Left lung (tissue), 4 donors: ENCODE measurements at regions not wholly inside any gene's neighbourhood (a gene's known extent, or its start where the extent isn't known, plus 50 kb on each side); places are given as distances from the start of the nearest gene placed in this dataset.

Experiments
- ATAC-seq: fragments of 200-7000 bp; cut with Tn5 transposase; one replicate; pipeline ENCODE4 v1.9.1; 2020; ENCODE audit warnings: moderate library complexity
- DNase-seq, 4 donors: peaks; one replicate each; pipeline ENCODE4 v3.0.0-alpha.2; 2013 to 2020
- H3K27ac ChIP-seq, 2 donors: fragments of 200-600 bp; sonication (generic) in 1 of 2; one replicate each; pipeline versions ENCODE4 v1.5.0 to v1.8.0; 2020 to 2021
- H3K27me3 ChIP-seq, 2 donors: fragments of 200-600 bp; sonication (generic) in 1 of 2; one replicate each; pipeline versions ENCODE4 v1.5.0 to v1.8.0; 2020 to 2021
- H3K36me3 ChIP-seq, 2 donors: fragments of 200-600 bp; sonication (generic) in 1 of 2; one replicate each; pipeline versions ENCODE4 v1.5.0 to v1.8.0; 2020 to 2021
- H3K4me1 ChIP-seq, 2 donors: fragments of 200-600 bp; one replicate each; pipeline ENCODE4 v1.8.0; 2021
- H3K4me3 ChIP-seq, 2 donors: fragments of 200-600 bp; sonication (generic) in 1 of 2; one replicate each; pipeline versions ENCODE4 v1.5.0 to v1.8.0; 2020 to 2021; ENCODE audit warnings: mild to moderate bottlenecking in 1 of 2
- H3K9me3 ChIP-seq, 2 donors: fragments of 200-600 bp; sonication (generic) in 1 of 2; one replicate each; pipeline versions ENCODE4 v1.5.0 to v1.8.0; 2020 to 2021
- CTCF ChIP-seq, 2 donors: fragments of 200-600 bp; sonication (generic) in 1 of 2; IDR thresholded peaks; one replicate each; pipeline versions ENCODE4 v1.5.0 to v1.8.0; 2021; ENCODE audit warnings: antibody characterized with exemption in 2 of 2
- intact Hi-C, 2 donors: fragments of 100-400 bp; cut with DNase I; formaldehyde crosslinking; loops; one replicate each; pipeline versions ENCODE4 v1.11.2 to v1.14.2; 2022
- donor health status: DM: no; HTN: yes; CAD: no.
- donor health status: DM: no; HTN: no; CAD: no.

- no peaks in the 10 kb centered on the region for H3K36me3 ChIP-seq
- no peak overlapping the region for H3K27ac ChIP-seq
- ATAC-seq: no peak
- no peaks in the 10 kb centered on the region for H3K27me3 ChIP-seq
- H3K9me3 ChIP-seq: no peaks in the 10 kb centered on the region
- intact Hi-C loops: no loop called here
- no peaks in the 10 kb centered on the region for H3K4me1 ChIP-seq
- H3K4me3 ChIP-seq: no peak overlapping the region
- DNase-seq: no peak
- no peak for TF ChIP-seq CTCF (IDR thresholded peaks at IDR 0.05)
These were observed 521.9 kb upstream of the ARX start for GRCh38 chrX:25537699-25538098.

- intact Hi-C loops: no loop called here
- no peak for ATAC-seq
- no peaks in the 10 kb centered on the region for H3K9me3 ChIP-seq
- TF ChIP-seq CTCF (IDR thresholded peaks at IDR 0.05): no peak
- no peaks in the 10 kb centered on the region for H3K36me3 ChIP-seq
- H3K27me3 ChIP-seq: no peaks in the 10 kb centered on the region
- no peak overlapping the region for H3K4me3 ChIP-seq
- no peaks in the 10 kb centered on the region for H3K4me1 ChIP-seq
- no peak for DNase-seq
- H3K27ac ChIP-seq: no peak overlapping the region
These were observed 528.9 kb upstream of the ARX start for GRCh38 chrX:25544641-25545040.

- no peaks in the 10 kb centered on the region for H3K27me3 ChIP-seq
- H3K4me3 ChIP-seq: no peak overlapping the region
- H3K27ac ChIP-seq: no peak overlapping the region
- no peaks in the 10 kb centered on the region for H3K4me1 ChIP-seq
- H3K36me3 ChIP-seq: no peaks in the 10 kb centered on the region
- no peak for ATAC-seq
- no peak for DNase-seq
- no peak for TF ChIP-seq CTCF (IDR thresholded peaks at IDR 0.05)
- no peaks in the 10 kb centered on the region for H3K9me3 ChIP-seq
- intact Hi-C loops: no loop called here
These were observed 533.0 kb upstream of the ARX start for GRCh38 chrX:25548811-25549210.

- intact Hi-C loops: no loop called here
- no peak overlapping the region for H3K27ac ChIP-seq
- no peaks in the 10 kb centered on the region for H3K36me3 ChIP-seq
- H3K4me3 ChIP-seq: no peak overlapping the region
- H3K4me1 ChIP-seq: no peaks in the 10 kb centered on the region
- no peak for TF ChIP-seq CTCF (IDR thresholded peaks at IDR 0.05)
- H3K9me3 ChIP-seq: no peaks in the 10 kb centered on the region
- DNase-seq (no peak), ATAC-seq (no peak)
- H3K27me3 ChIP-seq: no peaks in the 10 kb centered on the region
These were observed 539.8 kb upstream of the ARX start for GRCh38 chrX:25555521-25555920.

GRCh38 chrX:25558137-25558536, 542.4 kb upstream of the ARX start:
- DNase-seq (no peak), ATAC-seq (no peak)
- Histone ChIP-seq H3K27me3 (no peaks in the 10 kb centered on the region), H3K9me3 (no peaks in the 10 kb centered on the region), H3K27ac (no peak overlapping the region), H3K4me1 (no peaks in the 10 kb centered on the region), H3K36me3 (no peaks in the 10 kb centered on the region), H3K4me3 (no peak overlapping the region)
- intact Hi-C loops: no loop called here
- no peak for TF ChIP-seq CTCF (IDR thresholded peaks at IDR 0.05)
